Keratinocyte (primary cell): ENCODE measurements at regions not wholly inside any gene's neighbourhood (a gene's known extent, or its start where the extent isn't known, plus 50 kb on each side); places are given as distances from the start of the nearest gene placed in this dataset.

Experiments
- CTCF ChIP-seq, 3 experiments: IDR thresholded peaks in 1 of 3; conservative IDR thresholded peaks in 1 of 3; optimal IDR thresholded peaks in 1 of 3; 2 replicates in 2 of 3; 3 replicates in 1 of 3; pipeline versions ENCODE3 to v1.5.1; 2011; ENCODE audit warnings: low read length in 3 of 3, mild to moderate bottlenecking in 3 of 3, moderate library complexity in 2 of 3, control low read depth in 1 of 3, inconsistent platforms in 1 of 3; ENCODE audit not compliant: insufficient read depth in 2 of 3; ENCODE audit errors: extremely low read depth in 1 of 3
- EZH2 ChIP-seq: IDR thresholded peaks from one replicate; pipeline ENCODE4 v1.6.1; 2012; ENCODE audit warnings: inconsistent platforms, mild to moderate bottlenecking, low read length, moderate library complexity

GRCh38 chr13:95375706-95376105, 74.5 kb upstream of the ABCC4 start:
- TF ChIP-seq CTCF (optimal IDR thresholded peaks at IDR 0.05 in 1 of 3, IDR thresholded peaks at IDR 0.05 in 1 of 3, conservative IDR thresholded peaks at IDR 0.05 in 1 of 3; ENCODE audit: extremely low read depth in 1 of 3, insufficient read depth in 2 of 3, low read length in 3 of 3): no peak
- no peak for TF ChIP-seq EZH2
